Mammary epithelial cell (primary cell): ENCODE measurements at regions not wholly inside any gene's neighbourhood (a gene's known extent, or its start where the extent isn't known, plus 50 kb on each side); places are given as distances from the start of the nearest gene placed in this dataset.

Source experiments
- EZH2 ChIP-seq: IDR thresholded peaks from 2 replicates; pipeline ENCODE4 v1.6.1; 2012; ENCODE audit warnings: low read length, inconsistent platforms, borderline replicate concordance
- TF ChIP-seq, protein P1 (sequence below), 2 donors: IDR thresholded peaks in 1 of 2; conservative IDR thresholded peaks in 1 of 2; 2 replicates each; pipeline ENCODE4 v1.5.1; 2011 to 2012; ENCODE audit warnings: inconsistent platforms in 2 of 2, low read length in 2 of 2, mild to moderate bottlenecking in 2 of 2, control low read depth in 1 of 2, low read depth in 1 of 2; ENCODE audit not compliant: insufficient read depth in 1 of 2; ENCODE audit errors: extremely low read depth in 1 of 2

DNA sequence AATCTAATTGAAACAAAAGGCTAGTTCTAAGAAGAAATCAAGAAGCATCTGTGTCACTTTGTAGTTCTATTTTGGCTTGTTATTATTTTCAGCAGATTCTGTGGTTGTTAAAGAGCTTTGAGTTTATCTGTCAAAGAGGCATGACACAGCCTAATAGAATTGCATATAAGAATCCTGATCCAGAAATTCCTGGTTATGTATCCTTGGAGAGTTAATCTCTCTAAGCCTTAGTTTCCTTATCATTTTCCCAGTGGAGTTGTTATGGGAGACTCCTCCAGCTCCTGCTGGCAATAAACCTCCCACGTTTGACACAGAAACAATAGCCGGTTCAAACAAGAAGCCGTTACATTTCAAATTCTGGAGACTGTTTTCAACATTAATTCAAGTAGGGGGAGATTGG lies 288.3 kb downstream of the SDHAF3 start:
- TF ChIP-seq, protein P1, sequence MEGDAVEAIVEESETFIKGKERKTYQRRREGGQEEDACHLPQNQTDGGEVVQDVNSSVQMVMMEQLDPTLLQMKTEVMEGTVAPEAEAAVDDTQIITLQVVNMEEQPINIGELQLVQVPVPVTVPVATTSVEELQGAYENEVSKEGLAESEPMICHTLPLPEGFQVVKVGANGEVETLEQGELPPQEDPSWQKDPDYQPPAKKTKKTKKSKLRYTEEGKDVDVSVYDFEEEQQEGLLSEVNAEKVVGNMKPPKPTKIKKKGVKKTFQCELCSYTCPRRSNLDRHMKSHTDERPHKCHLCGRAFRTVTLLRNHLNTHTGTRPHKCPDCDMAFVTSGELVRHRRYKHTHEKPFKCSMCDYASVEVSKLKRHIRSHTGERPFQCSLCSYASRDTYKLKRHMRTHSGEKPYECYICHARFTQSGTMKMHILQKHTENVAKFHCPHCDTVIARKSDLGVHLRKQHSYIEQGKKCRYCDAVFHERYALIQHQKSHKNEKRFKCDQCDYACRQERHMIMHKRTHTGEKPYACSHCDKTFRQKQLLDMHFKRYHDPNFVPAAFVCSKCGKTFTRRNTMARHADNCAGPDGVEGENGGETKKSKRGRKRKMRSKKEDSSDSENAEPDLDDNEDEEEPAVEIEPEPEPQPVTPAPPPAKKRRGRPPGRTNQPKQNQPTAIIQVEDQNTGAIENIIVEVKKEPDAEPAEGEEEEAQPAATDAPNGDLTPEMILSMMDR (conservative IDR thresholded peaks at IDR 0.05 in 1 of 2, IDR thresholded peaks at IDR 0.05 in 1 of 2; ENCODE audit: extremely low read depth in 1 of 2, insufficient read depth in 1 of 2, low read depth in 1 of 2, low read length in 2 of 2), result no peak
- no peak for TF ChIP-seq EZH2
